Endothelial cell of umbilical vein (primary cell): ENCODE measurements at regions not wholly inside any gene's neighbourhood (a gene's known extent, or its start where the extent isn't known, plus 50 kb on each side); places are given as distances from the start of the nearest gene placed in this dataset.

Experiments used
- BruUV-seq: library from RNA; stranded (reverse); fragments of 400-500 nt; replicated peaks from 2 replicates; lab custom pipeline; 2021; lab: Mats Ljungman, UMichigan
- CTCF ChIA-PET: fragments of 300-600, 350-600 bp; sonication (Branson Sonifier 250); formaldehyde crosslinking; loops from one replicate; lab custom pipeline; 2021; ENCODE audit warnings: antibody characterized with exemption, inconsistent platforms; lab: Charles Lee
- POLR2A ChIA-PET: fragments of 300-600, 350-600 bp; sonication (Branson Sonifier 250); formaldehyde crosslinking; loops from one replicate; lab custom pipeline; 2021; ENCODE audit warnings: antibody characterized with exemption, inconsistent platforms; lab: Charles Lee
- DNase-seq: peaks from one replicate; pipeline ENCODE4 v3.0.0-alpha.2; 2011; ENCODE audit warnings: low read depth, low spot score
- FAIRE-seq: peaks from 2 replicates; lab custom pipeline; 2011; peaks lifted over from hg19 to GRCh38; lab: Jason Lieb, UNC
- H2AFZ ChIP-seq: 2 replicates; pipeline ENCODE4 v1.6.0; 2012; ENCODE audit warnings: low read depth, low read length, control low read depth, inconsistent platforms
- H3K27ac ChIP-seq: 2 replicates; pipeline ENCODE4 v1.5.1; 2011; ENCODE audit warnings: low read depth, mild to moderate bottlenecking, control low read depth, low read length, moderate library complexity; ENCODE audit not compliant: insufficient read depth
- H3K27me3 ChIP-seq, 2 experiments: 2 replicates each; pipeline versions ENCODE4 v1.6.0 to v1.6.1; 2011; ENCODE audit warnings: low read length in 2 of 2, mixed read lengths in 1 of 2; ENCODE audit not compliant: control insufficient read depth in 2 of 2, insufficient read depth in 2 of 2
- H3K36me3 ChIP-seq, 2 experiments: 2 replicates in 1 of 2; 3 replicates in 1 of 2; pipeline ENCODE4 v1.5.1; 2011; ENCODE audit warnings: low read length in 2 of 2, mild to moderate bottlenecking in 1 of 2, moderate library complexity in 1 of 2; ENCODE audit not compliant: control insufficient read depth in 2 of 2, insufficient read depth in 2 of 2; ENCODE audit errors: extremely low read depth in 1 of 2
- H3K4me1 ChIP-seq: 3 replicates; pipeline ENCODE4 v1.5.1; 2011; ENCODE audit warnings: mild to moderate bottlenecking, low read length; ENCODE audit not compliant: control insufficient read depth, insufficient read depth; ENCODE audit errors: extremely low read depth
- H3K4me2 ChIP-seq: 2 replicates; pipeline ENCODE4 v1.6.1; 2011; ENCODE audit warnings: low read length, control low read depth, mixed read lengths; ENCODE audit not compliant: insufficient read depth
- H3K4me3 ChIP-seq, 3 experiments: fragments of 200-600 bp in 1 of 3; sonication (generic), shearing (Covaris generic) in 1 of 3; replicated peaks in 1 of 3; 2 replicates each; pipeline ENCODE4 v1.5.1; 2011 to 2016; ENCODE audit warnings: control low read depth in 3 of 3, low read length in 3 of 3, mild to moderate bottlenecking in 2 of 3, inconsistent platforms in 1 of 3, low read depth in 1 of 3, moderate library complexity in 1 of 3; ENCODE audit not compliant: insufficient read depth in 1 of 3
- H3K79me2 ChIP-seq: 2 replicates; pipeline ENCODE4 v1.6.0; 2012; ENCODE audit warnings: low read length, inconsistent platforms; ENCODE audit not compliant: control insufficient read depth, insufficient read depth
- H3K9ac ChIP-seq: replicated peaks from 2 replicates; pipeline ENCODE3; 2011; ENCODE audit warnings: low read length, control low read depth; ENCODE audit not compliant: insufficient read depth; ENCODE audit errors: extremely low read depth
- H3K9me1 ChIP-seq: replicated peaks from 3 replicates; pipeline ENCODE4 v1.6.0; 2011; ENCODE audit warnings: mild to moderate bottlenecking, low read length; ENCODE audit not compliant: control insufficient read depth, insufficient read depth; ENCODE audit errors: extremely low read depth
- H3K9me3 ChIP-seq: replicated peaks from 2 replicates; pipeline ENCODE4 v1.5.1; 2012; ENCODE audit warnings: low read length, inconsistent platforms; ENCODE audit not compliant: control insufficient read depth, insufficient read depth
- H4K20me1 ChIP-seq: replicated peaks from 2 replicates; pipeline ENCODE3; 2011; ENCODE audit warnings: mild to moderate bottlenecking, low read length; ENCODE audit not compliant: control insufficient read depth, insufficient read depth; ENCODE audit errors: extremely low read depth
- CTCF ChIP-seq, 2 donors: IDR thresholded peaks; 1 replicate in 1 of 2; 2 replicates in 1 of 2; pipeline ENCODE4 v1.5.1; 2011; ENCODE audit warnings: low read length in 2 of 2, mild to moderate bottlenecking in 2 of 2, moderate library complexity in 2 of 2, control low read depth in 1 of 2, inconsistent platforms in 1 of 2, low read depth in 1 of 2; ENCODE audit not compliant: insufficient read depth in 1 of 2; ENCODE audit errors: extremely low read depth in 1 of 2
- EZH2 ChIP-seq: IDR thresholded peaks from 2 replicates; pipeline ENCODE4 v1.6.1; 2012; ENCODE audit warnings: borderline replicate concordance, low read depth, mild to moderate bottlenecking, moderate library complexity, low read length, inconsistent platforms; ENCODE audit not compliant: severe bottlenecking
- FOS ChIP-seq: IDR thresholded peaks from 2 replicates; pipeline ENCODE4 v1.6.1; 2011; ENCODE audit warnings: mild to moderate bottlenecking, low read length, moderate library complexity, borderline replicate concordance; ENCODE audit not compliant: insufficient read depth
- GATA2 ChIP-seq: IDR thresholded peaks from 2 replicates; pipeline ENCODE4 v1.7.0; 2011; ENCODE audit warnings: low read depth, mild to moderate bottlenecking, moderate library complexity, mixed read lengths, low read length; ENCODE audit not compliant: insufficient read length, insufficient read depth
- MAX ChIP-seq: IDR thresholded peaks from 2 replicates; pipeline ENCODE4 v1.6.1; 2011; ENCODE audit not compliant: insufficient read depth, insufficient read length
- MYC ChIP-seq: IDR thresholded peaks from one replicate; pipeline ENCODE4 v1.6.1; 2011; ENCODE audit warnings: mild to moderate bottlenecking, low read depth, low read length
- POLR2A ChIP-seq: IDR thresholded peaks from 2 replicates; pipeline ENCODE4 v1.6.1; 2012; ENCODE audit warnings: low read depth, mild to moderate bottlenecking, control low read depth, low read length
- dilution Hi-C: fragments of 300-500 bp; cut with MboI; formaldehyde crosslinking; loops from one replicate; pipeline ENCODE4 v1.15.0; 2019; ENCODE audit warnings: low sequenced_read_pairs; ENCODE audit not compliant: extremely low pct_ligation_motif_present
- intact Hi-C: fragments of 100-400 bp; cut with micrococcal nuclease; formaldehyde crosslinking; loops from one replicate; pipeline ENCODE4 v1.10.0; 2022

GRCh38 chr3:26838026-26838425, 215.5 kb downstream of the LRRC3B start:
- POLR2A ChIA-PET, result no interaction called here

More at GRCh38 chr3:26838026-26838425, 215.5 kb downstream of the LRRC3B start:
- Histone ChIP-seq H3K4me1 (no peaks in the 10 kb centered on the region), H3K9me1 (no peaks in the 10 kb centered on the region), H3K27ac (no peak overlapping the region), H3K79me2 (no peaks in the 10 kb centered on the region), H2AFZ (no peak overlapping the region), H4K20me1 (no peaks in the 10 kb centered on the region), H3K9ac (no peak overlapping the region), H3K27me3 (no peaks in the 10 kb centered on the region), H3K9me3 (peaks cover 2% of the 10 kb centered on the region), H3K4me2 (no peak overlapping the region), H3K36me3 (no peaks in the 10 kb centered on the region), H3K4me3 (no peak overlapping the region)
- BruUV-seq, result no TSS peak
- FAIRE-seq, result no peak
- dilution Hi-C loops (no loop called here), intact Hi-C loops (no loop called here)
- no peak for TF ChIP-seq MYC
- no peak for TF ChIP-seq FOS
- no peak for TF ChIP-seq EZH2
- no peak for TF ChIP-seq MAX
- no peak for TF ChIP-seq POLR2A
- no peak for TF ChIP-seq GATA2
- no peak for TF ChIP-seq CTCF (IDR thresholded peaks at IDR 0.05; ENCODE audit: extremely low read depth in 1 of 2, insufficient read depth in 1 of 2, low read depth in 1 of 2, low read length in 2 of 2)
- CTCF ChIA-PET, result no interaction called here
- DNase-seq, result no peak
